CD4-positive, alpha-beta memory T cell (primary cell): ENCODE measurements at regions not wholly inside any gene's neighbourhood (a gene's known extent, or its start where the extent isn't known, plus 50 kb on each side); places are given as distances from the start of the nearest gene placed in this dataset.
"Not testable (repeated sequence)": the region's sequence is repeated elsewhere in the genome, so short reads cannot be mapped to it uniquely, and the experiment has no call there.

Experiments
- CTCF ChIA-PET: fragments of 350-600 bp; sonication (Branson Sonifier 250); formaldehyde crosslinking; loops from one replicate; lab custom pipeline; 2021; ENCODE audit warnings: inconsistent platforms; ENCODE audit not compliant: partially characterized antibody; lab: Charles Lee
- POLR2A ChIA-PET: fragments of 350-600 bp; sonication (Branson Sonifier 250); formaldehyde crosslinking; loops from one replicate; lab custom pipeline; 2021; ENCODE audit not compliant: partially characterized antibody; lab: Charles Lee
- DNase-seq, 5 donors: peaks; one replicate each; pipeline versions ENCODE4 v3.0.0 to v3.0.0-alpha.2; 2020 to 2022; ENCODE audit warnings: mixed read lengths in 1 of 5
- H3K27ac ChIP-seq: one replicate; pipeline ENCODE4 v1.7.0; 2013; ENCODE audit warnings: low read depth, low read length
- H3K27me3 ChIP-seq: 2 replicates; pipeline ENCODE4 v1.7.0; 2013; ENCODE audit warnings: mild to moderate bottlenecking, low read length, moderate library complexity; ENCODE audit not compliant: insufficient read depth
- H3K36me3 ChIP-seq: 2 replicates; pipeline ENCODE4 v1.7.0; 2013; ENCODE audit warnings: mild to moderate bottlenecking, low read length, moderate library complexity; ENCODE audit not compliant: insufficient read depth
- H3K4me1 ChIP-seq: 2 replicates; pipeline ENCODE4 v1.7.0; 2013; ENCODE audit warnings: mild to moderate bottlenecking, low read length, moderate library complexity; ENCODE audit not compliant: insufficient read depth
- H3K4me3 ChIP-seq, 2 donors: one replicate each; pipeline ENCODE4 v1.7.0; 2013; ENCODE audit warnings: low read length in 2 of 2, mild to moderate bottlenecking in 1 of 2
- H3K9me3 ChIP-seq, 2 donors: one replicate each; pipeline ENCODE4 v1.7.0; 2013; ENCODE audit warnings: low read length in 2 of 2, control low read depth in 1 of 2; ENCODE audit not compliant: control insufficient read depth in 1 of 2
- H3K27ac Mint-ChIP-seq, 7 donors: one replicate each; pipeline ENCODE4 v1.8.0; 2020 to 2021; ENCODE audit warnings: mixed read lengths in 7 of 7, mild to moderate bottlenecking in 6 of 7, inconsistent platforms in 3 of 7, moderate library complexity in 3 of 7
- H3K27me3 Mint-ChIP-seq, 2 donors: one replicate each; pipeline ENCODE4 v1.8.0; 2020 to 2021; ENCODE audit warnings: mixed read lengths in 2 of 2
- H3K36me3 Mint-ChIP-seq, 2 donors: one replicate each; pipeline ENCODE4 v1.8.0; 2020 to 2021; ENCODE audit warnings: mixed read lengths in 2 of 2, inconsistent platforms in 1 of 2, mild to moderate bottlenecking in 1 of 2
- H3K4me1 Mint-ChIP-seq, 4 donors: one replicate each; pipeline ENCODE4 v1.8.0; 2020 to 2021; ENCODE audit warnings: mixed read lengths in 4 of 4, mild to moderate bottlenecking in 1 of 4
- H3K4me3 Mint-ChIP-seq, 8 donors: one replicate each; pipeline ENCODE4 v1.8.0; 2020 to 2021; ENCODE audit warnings: mixed read lengths in 8 of 8, mild to moderate bottlenecking in 7 of 8, moderate library complexity in 6 of 8, inconsistent platforms in 3 of 8
- H3K9me3 Mint-ChIP-seq, 8 donors: one replicate each; pipeline ENCODE4 v1.8.0; 2020 to 2021; ENCODE audit warnings: mixed read lengths in 8 of 8, mild to moderate bottlenecking in 5 of 8, inconsistent platforms in 3 of 8, moderate library complexity in 1 of 8
- intact Hi-C: fragments of 100-400 bp; cut with micrococcal nuclease; formaldehyde crosslinking; loops from one replicate; pipeline ENCODE4 v1.15.1; 2023

DNA sequence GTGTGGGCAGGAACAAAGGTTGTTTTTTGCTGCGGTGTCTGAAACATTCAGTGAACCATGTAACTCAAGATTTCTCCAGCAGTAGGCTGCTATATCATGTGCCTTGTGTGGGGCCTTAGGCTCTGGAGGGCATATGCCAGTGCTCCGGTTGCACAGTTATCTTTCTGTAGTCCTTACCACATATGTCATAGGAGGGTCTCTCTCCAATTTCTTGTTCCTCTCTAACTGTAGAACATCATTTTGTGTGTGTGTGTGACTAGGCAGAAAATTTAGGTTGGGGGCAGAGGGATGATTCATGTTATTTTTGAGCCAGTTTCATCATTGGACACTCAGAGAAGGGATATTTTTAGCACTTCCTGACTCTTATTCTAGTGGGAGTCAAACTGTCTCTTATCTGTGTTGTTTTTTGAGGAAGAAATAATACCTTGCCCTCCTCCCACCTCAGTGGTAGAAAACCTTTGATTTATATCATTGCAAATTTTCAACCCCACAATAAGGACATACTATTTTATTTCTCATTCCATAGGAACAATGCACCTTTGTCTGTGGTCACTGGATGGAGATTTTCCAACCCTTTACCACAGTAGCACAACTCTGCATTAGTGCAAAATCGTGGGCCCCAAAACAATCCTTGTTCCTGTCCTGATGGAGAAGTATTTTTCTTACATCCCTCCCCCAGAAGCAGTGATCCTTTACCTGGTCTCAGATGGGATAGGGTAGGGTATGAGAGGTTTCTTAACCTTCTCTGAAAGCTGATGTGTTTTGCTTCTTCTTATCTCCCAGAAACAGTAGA, 113.9 kb downstream of the CCDC74A start:
- CTCF ChIA-PET, result no interaction called here
- Mint-ChIP-seq H3K4me1 (peaks cover 0 to 2% (median 0%) of the 10 kb centered on the region in 4 donors), H3K9me3 (peaks cover 0 to 4% (median 0%) of the 10 kb centered on the region in 8 donors), H3K27me3 (peaks cover 13 to 16% of the 10 kb centered on the region in 2 donors), H3K27ac (no peak overlapping the region), H3K4me3 (no peak overlapping the region), H3K36me3 (no peaks in the 10 kb centered on the region)
- H3K4me1 ChIP-seq, result no peaks in the 10 kb centered on the region
- H3K27me3 ChIP-seq, result no peaks in the 10 kb centered on the region
- H3K9me3 ChIP-seq, result no peaks in the 10 kb centered on the region
- no peak overlapping the region for H3K4me3 ChIP-seq
- intact Hi-C loops, result no loop called here
- POLR2A ChIA-PET, result no interaction called here
- DNase-seq, result no peak
- H3K36me3 ChIP-seq, result no peaks in the 10 kb centered on the region
- H3K27ac ChIP-seq, result no peak overlapping the region

- intact Hi-C loops, DNase-seq, H3K9me3 Mint-ChIP-seq, CTCF ChIA-PET, H3K36me3 Mint-ChIP-seq, H3K27me3 ChIP-seq, H3K27ac ChIP-seq, H3K4me3 Mint-ChIP-seq, H3K27ac Mint-ChIP-seq, H3K4me1 Mint-ChIP-seq, H3K4me1 ChIP-seq, H3K4me3 ChIP-seq, POLR2A ChIA-PET, H3K9me3 ChIP-seq, H3K36me3 ChIP-seq: not testable (repeated sequence)
- H3K27me3 Mint-ChIP-seq, result peaks cover 16 to 18% of the 10 kb centered on the region in 2 donors
These were observed 115.5 kb downstream of the CCDC74A start for GRCh38 chr2:131643180-131643579.

GRCh38 chr2:131645177-131645765, 117.6 kb downstream of the CCDC74A start:
- H3K27ac Mint-ChIP-seq, result no peak overlapping the region
- Histone ChIP-seq H3K4me1 (no peaks in the 10 kb centered on the region), H3K9me3 (no peaks in the 10 kb centered on the region), H3K36me3 (no peaks in the 10 kb centered on the region), H3K27me3 (no peaks in the 10 kb centered on the region), H3K4me3 (no peak overlapping the region), H3K27ac (no peak overlapping the region)
- DNase-seq, result no peak
- CTCF ChIA-PET, result no interaction called here
- intact Hi-C loops, result no loop called here
- no peak overlapping the region for H3K4me3 Mint-ChIP-seq
- H3K4me1 Mint-ChIP-seq, result peaks cover 0 to 2% (median 0%) of the 10 kb centered on the region in 4 donors
- H3K36me3 Mint-ChIP-seq, result no peaks in the 10 kb centered on the region
- peaks cover 12 to 24% of the 10 kb centered on the region in 2 donors for H3K27me3 Mint-ChIP-seq
- H3K9me3 Mint-ChIP-seq, result no peaks in the 10 kb centered on the region
- POLR2A ChIA-PET, result no interaction called here

DNA sequence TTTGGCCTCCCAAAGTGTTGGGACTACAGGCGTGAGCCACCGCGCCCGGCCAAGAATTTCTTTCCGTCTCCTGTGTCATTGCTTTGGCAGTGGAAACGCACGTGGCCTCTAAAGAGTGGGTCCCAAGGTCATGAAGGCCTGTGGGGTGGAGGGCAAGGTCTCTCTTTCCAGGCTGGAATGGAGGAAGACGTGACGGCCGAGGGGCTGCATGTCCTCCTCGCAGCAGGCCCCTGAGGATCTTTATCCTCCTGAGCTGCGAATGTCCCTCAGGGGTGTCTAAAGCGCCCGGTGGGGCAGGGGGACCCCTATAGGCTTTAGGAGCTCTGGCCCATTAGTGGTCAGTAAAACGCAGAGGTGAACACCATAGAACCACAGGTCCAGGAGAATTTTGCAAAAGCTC, 118.5 kb downstream of the CCDC74A start:
- H3K27me3 Mint-ChIP-seq, result peaks cover 12 to 24% of the 10 kb centered on the region in 2 donors
- H3K9me3 ChIP-seq, H3K27ac ChIP-seq, H3K4me3 Mint-ChIP-seq, H3K4me1 ChIP-seq, H3K36me3 Mint-ChIP-seq, POLR2A ChIA-PET, H3K4me3 ChIP-seq, CTCF ChIA-PET, H3K27ac Mint-ChIP-seq, DNase-seq, H3K4me1 Mint-ChIP-seq, H3K9me3 Mint-ChIP-seq, intact Hi-C loops, H3K27me3 ChIP-seq, H3K36me3 ChIP-seq: not testable (repeated sequence)

DNA sequence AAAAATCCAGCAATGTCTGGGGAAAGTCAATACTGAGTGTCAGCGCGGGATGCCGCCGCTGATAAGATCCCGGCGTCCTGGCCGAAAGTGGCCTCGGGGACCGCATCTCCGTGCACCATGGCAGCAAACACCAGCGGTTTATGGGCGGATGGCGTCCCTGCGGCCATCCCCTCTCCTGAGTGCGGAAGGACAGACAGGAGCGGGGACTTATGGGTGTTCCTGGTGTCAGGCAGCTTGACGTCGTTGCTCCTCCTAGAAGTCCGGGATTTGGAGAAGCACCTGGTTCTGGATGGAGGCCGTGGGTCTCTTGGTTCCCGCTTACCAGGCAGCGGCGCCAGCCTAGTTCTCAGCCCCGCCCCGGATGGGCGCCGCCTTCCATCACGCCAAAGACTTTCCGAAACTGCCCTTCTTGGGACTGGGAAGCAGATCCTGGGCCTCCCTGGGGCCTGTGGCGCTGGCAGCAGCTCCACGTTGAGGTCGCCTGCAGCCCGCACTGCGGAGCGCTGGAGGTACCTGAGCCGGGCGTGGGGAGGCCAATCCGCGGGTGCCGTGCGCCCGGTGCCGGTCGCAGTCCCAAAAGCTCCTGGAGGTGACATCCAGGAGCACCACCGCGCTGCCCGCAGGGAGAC, 119.1 kb downstream of the CCDC74A start:
- Histone ChIP-seq H3K9me3 (no peaks in the 10 kb centered on the region), H3K27ac (no peak overlapping the region), H3K4me3 (no peak overlapping the region), H3K36me3 (no peaks in the 10 kb centered on the region), H3K4me1 (no peaks in the 10 kb centered on the region), H3K27me3 (no peaks in the 10 kb centered on the region)
- ChIA-PET CTCF (no interaction called here), POLR2A (no interaction called here)
- intact Hi-C loops, result no loop called here
- Mint-ChIP-seq H3K27ac (no peak overlapping the region), H3K36me3 (no peaks in the 10 kb centered on the region), H3K27me3 (peaks cover 10 to 21% of the 10 kb centered on the region in 2 donors), H3K9me3 (no peaks in the 10 kb centered on the region), H3K4me3 (no peak overlapping the region), H3K4me1 (peaks cover 0 to 2% (median 0%) of the 10 kb centered on the region in 4 donors)
- DNase-seq, result no peak

DNA sequence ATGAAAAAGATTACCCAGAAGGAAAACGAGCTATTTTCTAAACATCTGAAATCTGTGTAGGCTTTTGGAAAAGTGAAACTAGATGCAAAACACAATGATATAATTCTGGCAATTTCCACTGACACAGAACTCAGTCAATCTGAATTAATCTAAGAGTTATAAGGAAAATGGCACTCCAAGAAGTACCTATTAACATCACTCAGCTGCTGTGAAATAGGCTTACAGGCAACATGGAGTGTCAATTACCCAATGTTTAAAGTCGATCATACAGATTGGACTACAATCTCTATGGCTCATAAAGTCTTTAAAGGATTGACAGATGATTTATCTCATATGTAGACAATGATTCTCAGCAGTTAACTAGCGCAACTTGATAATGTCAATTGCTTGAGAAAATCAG, 120.9 kb downstream of the CCDC74A start:
- H3K9me3 ChIP-seq, H3K4me1 Mint-ChIP-seq, POLR2A ChIA-PET, H3K36me3 ChIP-seq, H3K36me3 Mint-ChIP-seq, H3K4me3 ChIP-seq, intact Hi-C loops, H3K27me3 ChIP-seq, H3K4me1 ChIP-seq, CTCF ChIA-PET, H3K27ac Mint-ChIP-seq, DNase-seq, H3K27ac ChIP-seq, H3K4me3 Mint-ChIP-seq, H3K9me3 Mint-ChIP-seq: not testable (repeated sequence)
- peaks cover 13 to 21% of the 10 kb centered on the region in 2 donors for H3K27me3 Mint-ChIP-seq

DNA sequence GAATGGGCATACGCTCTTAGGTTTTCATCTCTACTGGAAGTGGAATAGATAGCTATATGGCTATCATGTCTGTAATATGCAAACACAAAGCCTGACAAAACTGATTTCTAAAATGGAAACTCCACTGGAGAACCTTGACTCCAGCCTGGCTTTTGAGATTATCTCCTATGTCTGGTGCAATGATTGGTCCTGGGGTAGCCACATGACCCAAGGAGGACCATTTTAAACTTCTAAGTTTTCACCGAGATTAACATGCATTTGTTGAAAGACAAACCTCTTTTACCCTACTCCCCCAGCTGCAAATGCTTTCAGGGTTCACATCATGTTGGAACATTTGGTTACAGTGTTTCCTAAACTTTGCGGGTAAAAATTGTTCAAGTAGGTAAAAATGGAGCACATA, 124.6 kb downstream of the CCDC74A start:
- H3K4me3 ChIP-seq, DNase-seq, H3K4me1 Mint-ChIP-seq, H3K4me3 Mint-ChIP-seq, H3K36me3 ChIP-seq, H3K4me1 ChIP-seq, H3K27ac Mint-ChIP-seq, H3K36me3 Mint-ChIP-seq, POLR2A ChIA-PET, intact Hi-C loops, H3K9me3 Mint-ChIP-seq, H3K27ac ChIP-seq, CTCF ChIA-PET, H3K9me3 ChIP-seq, H3K27me3 ChIP-seq: not testable (repeated sequence)
- peaks cover 13 to 15% of the 10 kb centered on the region in 2 donors for H3K27me3 Mint-ChIP-seq
